ENCODE measurements at regions not wholly inside any gene's neighbourhood (a gene's known extent, or its start where the extent isn't known, plus 50 kb on each side); places are given as distances from the start of the nearest gene placed in this dataset.
A peak's percentile ranks its signal among the peaks of the same experiment; 100 is the strongest.

- no peak for TF ChIP-seq ZBTB33 (IDR thresholded peaks at IDR 0.05)
- TF ChIP-seq CTCF (IDR thresholded peaks at IDR 0.05; ENCODE audit: low read depth, low read length, missing input control): no peak
- TF ChIP-seq JUND (IDR thresholded peaks at IDR 0.05): no peak
- no peak for TF ChIP-seq EGR1 (IDR thresholded peaks at IDR 0.05; ENCODE audit: low read depth in 2 of 2)
- peak; percentile 30 to 36 for TF ChIP-seq RXRA (IDR thresholded peaks at IDR 0.05)
- TF ChIP-seq FOXA1 (IDR thresholded peaks at IDR 0.05): no peak
- no peak for TF ChIP-seq GABPA (IDR thresholded peaks at IDR 0.05 in 1 of 2, conservative IDR thresholded peaks at IDR 0.05 in 1 of 2)
- peak; percentile 14 for TF ChIP-seq YY1 (IDR thresholded peaks at IDR 0.05)
- TF ChIP-seq RAD21 (IDR thresholded peaks at IDR 0.05): no peak
- no peak for TF ChIP-seq TAF1 (conservative IDR thresholded peaks at IDR 0.05)
- TF ChIP-seq SP1 (IDR thresholded peaks at IDR 0.05): peak; percentile 75
- no peak for TF ChIP-seq REST (IDR thresholded peaks at IDR 0.05)
- TF ChIP-seq NR2F2 (IDR thresholded peaks at IDR 0.05): peak; percentile 27
- TF ChIP-seq MAX (IDR thresholded peaks at IDR 0.05): no peak
Observed at GRCh38 chr1:111045033-111045722, 81.5 kb upstream of the LRIF1 start.
